HepG2 (cell line): ENCODE measurements at regions not wholly inside any gene's neighbourhood (a gene's known extent, or its start where the extent isn't known, plus 50 kb on each side); places are given as distances from the start of the nearest gene placed in this dataset.

ENCODE experiments used
- ATAC-seq: fragments of 200-7000 bp; cut with Tn5 transposase; 3 replicates; pipeline ENCODE4 v1.9.1; 2020; ENCODE audit warnings: mild to moderate bottlenecking, moderate library complexity
- BruUV-seq: library from RNA; stranded (reverse); fragments of 400-500 nt; replicated peaks from 2 replicates; lab custom pipeline; 2021; lab: Mats Ljungman, UMichigan
- CTCF ChIA-PET: fragments of 300-600 bp; formaldehyde crosslinking; extraction: SDS; loops from one replicate; lab custom pipeline; 2021; ENCODE audit warnings: low total read pairs, inconsistent platforms, low intra/inter-chr PET ratio; lab: Yijun Ruan, JAX
- POLR2A ChIA-PET: fragments of 350-600 bp; sonication (Branson Sonifier 250); formaldehyde crosslinking; loops from one replicate; lab custom pipeline; 2020; ENCODE audit warnings: antibody characterized with exemption, inconsistent platforms; lab: Yijun Ruan, JAX
- DNase-seq: peaks from one replicate; pipeline ENCODE4 v3.0.0-alpha.2; 2015; ENCODE audit warnings: low spot score
- FAIRE-seq: peaks from 3 replicates; lab custom pipeline; 2011; peaks lifted over from hg19 to GRCh38; lab: Jason Lieb, UNC
- H2AFZ ChIP-seq: one replicate; pipeline ENCODE4 v1.6.1; 2011; ENCODE audit warnings: low read length, inconsistent platforms
- H3K27ac ChIP-seq: fragments of 300-600 bp; 3 replicates; pipeline ENCODE4 v1.8.0; 2011; ENCODE audit warnings: mixed run types, mild to moderate bottlenecking, mixed read lengths, low read length, inconsistent platforms; ENCODE audit not compliant: insufficient read depth; ENCODE audit errors: extremely low read length
- H3K27me3 ChIP-seq, 2 experiments: fragments of 200-600 bp in 1 of 2; 2 replicates in 1 of 2; 3 replicates in 1 of 2; pipeline versions ENCODE4 v1.6.0 to v1.8.0; 2011; ENCODE audit warnings: low read length in 2 of 2, mild to moderate bottlenecking in 2 of 2, moderate library complexity in 2 of 2, inconsistent platforms in 1 of 2; ENCODE audit not compliant: insufficient read depth in 2 of 2, control insufficient read depth in 1 of 2
- H3K36me3 ChIP-seq, 2 experiments: fragments of 200-600 bp in 1 of 2; replicated peaks in 1 of 2; 2 replicates in 1 of 2; 3 replicates in 1 of 2; pipeline versions ENCODE4 v1.5.1 to v1.8.0; 2011; ENCODE audit warnings: low read length in 2 of 2, inconsistent platforms in 1 of 2; ENCODE audit not compliant: insufficient read depth in 2 of 2, control insufficient read depth in 1 of 2
- H3K4me1 ChIP-seq: 2 replicates; pipeline ENCODE4 v1.5.1; 2012; ENCODE audit warnings: low read length, inconsistent platforms; ENCODE audit not compliant: insufficient read depth
- H3K4me2 ChIP-seq: 2 replicates; pipeline ENCODE4 v1.6.0; 2011; ENCODE audit warnings: low read depth, low read length, inconsistent platforms
- H3K4me3 ChIP-seq, 3 experiments: fragments of 200-600 bp in 1 of 3; sonication (generic), shearing (Covaris generic) in 1 of 3; replicated peaks in 1 of 3; 2 replicates each; pipeline ENCODE4 v1.5.1; 2011 to 2016; ENCODE audit warnings: low read length in 3 of 3, inconsistent platforms in 2 of 3, low read depth in 2 of 3, mild to moderate bottlenecking in 2 of 3, control low read depth in 1 of 3, mixed read lengths in 1 of 3; ENCODE audit not compliant: insufficient read depth in 1 of 3
- H3K79me2 ChIP-seq: one replicate; pipeline ENCODE4 v1.6.1; 2011; ENCODE audit warnings: low read length, inconsistent platforms; ENCODE audit not compliant: insufficient read depth
- H3K9ac ChIP-seq: 2 replicates; pipeline ENCODE4 v1.6.0; 2011; ENCODE audit warnings: mild to moderate bottlenecking, low read depth, low read length, inconsistent platforms; ENCODE audit not compliant: insufficient read depth
- H3K9me3 ChIP-seq: 2 replicates; pipeline ENCODE4 v1.5.1; 2012; ENCODE audit warnings: mild to moderate bottlenecking, low read length
- H4K20me1 ChIP-seq: 2 replicates; pipeline ENCODE4 v1.6.0; 2011; ENCODE audit warnings: inconsistent platforms, mild to moderate bottlenecking, low read length, moderate library complexity; ENCODE audit not compliant: insufficient read depth
- AGO2 ChIP-seq: fragments of 200-400 bp; formaldehyde crosslinking; optimal IDR thresholded peaks from 2 replicates; pipeline ENCODE3; 2017; ENCODE audit warnings: mild to moderate bottlenecking, low read depth, low read length, moderate library complexity
- AKAP8 ChIP-seq: sonication (generic); formaldehyde crosslinking; IDR thresholded peaks from 2 replicates; pipeline ENCODE4 v1.5.1; 2020; ENCODE audit warnings: mild to moderate bottlenecking, missing genetic modification reagents
- CREBL2 ChIP-seq: sonication (generic); formaldehyde crosslinking; IDR thresholded peaks from 2 replicates; pipeline ENCODE4 v1.8.1; 2023; ENCODE audit warnings: missing genetic modification reagents, mild to moderate bottlenecking, borderline replicate concordance
- ETV6 ChIP-seq: sonication (generic); formaldehyde crosslinking; conservative IDR thresholded peaks from 2 replicates; pipeline ENCODE4 v1.4.0; 2020; ENCODE audit warnings: missing genetic modification reagents
- MXD1 ChIP-seq: sonication (generic); formaldehyde crosslinking; IDR thresholded peaks from 2 replicates; pipeline ENCODE4 v1.4.0; 2020; ENCODE audit warnings: mild to moderate bottlenecking, missing genetic modification reagents
- NFE2L1 ChIP-seq: sonication (generic); formaldehyde crosslinking; IDR thresholded peaks from 2 replicates; pipeline ENCODE4 v1.4.0; 2020; ENCODE audit warnings: missing genetic modification reagents, mild to moderate bottlenecking, borderline replicate concordance
- RFX1 ChIP-seq: fragments of 450-650 bp; IDR thresholded peaks from 2 replicates; pipeline ENCODE4 v1.6.1; 2017
- SMAD1 ChIP-seq: sonication (generic); formaldehyde crosslinking; IDR thresholded peaks from 2 replicates; pipeline ENCODE4 v1.4.0; 2020; ENCODE audit warnings: missing genetic modification reagents, low read depth, mild to moderate bottlenecking, borderline replicate concordance
- SOX13 ChIP-seq, 3 experiments: fragments of 450-650 bp in 1 of 3; sonication (generic) in 1 of 3; formaldehyde crosslinking in 1 of 3; IDR thresholded peaks in 2 of 3; conservative IDR thresholded peaks in 1 of 3; 2 replicates each; pipeline versions ENCODE4 v1.5.0 to v1.6.1; 2016 to 2020; ENCODE audit warnings: antibody characterized with exemption in 1 of 3, mild to moderate bottlenecking in 1 of 3, missing compliant biosample characterization in 1 of 3, missing genetic modification reagents in 1 of 3, moderate library complexity in 1 of 3
- TAF15 ChIP-seq: fragments of 200-400 bp; formaldehyde crosslinking; IDR thresholded peaks from one replicate; pipeline ENCODE4 v1.6.1; 2018; ENCODE audit warnings: mild to moderate bottlenecking, low read depth, low read length; ENCODE audit not compliant: poor library complexity, severe bottlenecking
- ZNF264 ChIP-seq: sonication (generic); formaldehyde crosslinking; IDR thresholded peaks from 2 replicates; pipeline ENCODE4 v1.4.0; 2020; ENCODE audit warnings: missing genetic modification reagents
- ZNF296 ChIP-seq: sonication (generic); formaldehyde crosslinking; conservative IDR thresholded peaks from 2 replicates; pipeline ENCODE4 v1.5.0; 2020; ENCODE audit warnings: mild to moderate bottlenecking, missing genetic modification reagents
- ZNF34 ChIP-seq: sonication (generic); formaldehyde crosslinking; IDR thresholded peaks from 2 replicates; pipeline ENCODE4 v1.4.0; 2020; ENCODE audit warnings: mild to moderate bottlenecking, missing genetic modification reagents, borderline replicate concordance
- ZNF367 ChIP-seq: sonication (generic); formaldehyde crosslinking; IDR thresholded peaks from 2 replicates; pipeline ENCODE4 v1.4.0; 2020; ENCODE audit warnings: missing genetic modification reagents, borderline replicate concordance
- ZNF580 ChIP-seq: IDR thresholded peaks from 2 replicates; pipeline ENCODE4 v1.6.1; 2016; ENCODE audit warnings: low read depth, borderline replicate concordance
- ZNF790 ChIP-seq: sonication (generic); formaldehyde crosslinking; IDR thresholded peaks from 2 replicates; pipeline ENCODE4 v1.8.0; 2022; ENCODE audit warnings: missing genetic modification reagents, mild to moderate bottlenecking, borderline replicate concordance
- WGBS: methylation state at CpG from one replicate; pipeline ENCODE4 v1.1.6; 2017; ENCODE audit warnings: low lambda C conversion rate; 5-methylcytosine and 5-hydroxymethylcytosine counted together
- in situ Hi-C: cut with HindIII; loops from 2 replicates; pipeline ENCODE4 v1.10.0; 2017; ENCODE audit warnings: low pct_unique_long_range_greater_than_20kb; ENCODE audit not compliant: extremely low pct_ligation_motif_present
- intact Hi-C: fragments of 100-400 bp; cut with micrococcal nuclease; formaldehyde crosslinking; loops from one replicate; pipeline ENCODE4 v1.10.0; 2022; ENCODE audit not compliant: unreplicated experiment
- TF ChIP-seq, protein P1 (sequence below): IDR thresholded peaks from 2 replicates; pipeline ENCODE4 v1.6.1; 2016; ENCODE audit warnings: missing biosample characterization, missing genetic modification reagents, low read depth
- TF ChIP-seq, protein P2 (sequence below): sonication (generic); formaldehyde crosslinking; IDR thresholded peaks from 2 replicates; pipeline ENCODE4 v1.9.0; 2021; ENCODE audit warnings: missing genetic modification reagents, mild to moderate bottlenecking, borderline replicate concordance
- TF ChIP-seq, protein P3 (sequence below): sonication (generic); formaldehyde crosslinking; IDR thresholded peaks from 2 replicates; pipeline ENCODE4 v1.4.0; 2020; ENCODE audit warnings: missing genetic modification reagents; ENCODE audit errors: not compliant biosample characterization

DNA sequence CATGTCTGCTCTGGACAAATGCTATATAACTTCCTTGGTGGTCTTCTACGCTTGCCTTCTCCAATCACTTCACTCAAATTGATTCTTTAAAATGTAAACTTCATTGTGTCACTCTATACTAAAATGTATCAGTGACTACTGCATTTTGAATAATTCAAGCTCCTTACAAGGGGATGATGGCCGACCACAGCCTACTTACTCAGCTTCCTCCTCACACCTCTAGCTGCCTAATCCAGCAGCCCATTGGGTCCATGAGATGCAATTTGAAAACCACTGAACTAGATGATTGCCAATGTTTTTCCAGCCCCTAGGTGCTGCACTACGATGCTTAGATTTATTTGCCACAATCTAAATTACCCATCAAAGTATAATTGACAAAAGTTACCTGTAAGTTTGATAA, 120.7 kb downstream of the CTAGE1 start (continued):
- TF ChIP-seq, protein P1, sequence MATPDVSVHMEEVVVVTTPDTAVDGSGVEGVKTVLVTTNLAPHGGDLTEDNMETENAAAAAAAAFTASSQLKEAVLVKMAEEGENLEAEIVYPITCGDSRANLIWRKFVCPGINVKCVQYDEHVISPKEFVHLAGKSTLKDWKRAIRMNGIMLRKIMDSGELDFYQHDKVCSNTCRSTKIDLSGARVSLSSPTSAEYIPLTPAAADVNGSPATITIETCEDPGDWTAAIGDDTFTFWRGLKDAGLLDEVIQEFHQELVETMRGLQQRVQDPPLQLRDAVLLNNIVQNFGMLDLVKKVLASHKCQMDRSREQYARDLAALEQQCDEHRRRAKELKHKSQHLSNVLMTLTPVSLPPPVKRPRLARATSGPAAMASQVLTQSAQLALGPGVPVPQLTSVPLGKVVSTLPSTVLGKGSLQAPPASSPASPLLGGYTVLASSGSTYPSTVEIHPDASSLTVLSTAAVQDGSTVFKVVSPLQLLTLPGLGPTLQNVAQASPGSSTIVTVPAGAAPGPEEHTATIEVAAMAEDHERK (CRISPR knock-in tag): no peak
- TF ChIP-seq CREBL2 (CRISPR knock-in tag) (no peak), ZNF367 (CRISPR knock-in tag) (no peak), ZNF296 (CRISPR knock-in tag) (no peak), MXD1 (CRISPR knock-in tag) (no peak)
- TF ChIP-seq, protein P2, sequence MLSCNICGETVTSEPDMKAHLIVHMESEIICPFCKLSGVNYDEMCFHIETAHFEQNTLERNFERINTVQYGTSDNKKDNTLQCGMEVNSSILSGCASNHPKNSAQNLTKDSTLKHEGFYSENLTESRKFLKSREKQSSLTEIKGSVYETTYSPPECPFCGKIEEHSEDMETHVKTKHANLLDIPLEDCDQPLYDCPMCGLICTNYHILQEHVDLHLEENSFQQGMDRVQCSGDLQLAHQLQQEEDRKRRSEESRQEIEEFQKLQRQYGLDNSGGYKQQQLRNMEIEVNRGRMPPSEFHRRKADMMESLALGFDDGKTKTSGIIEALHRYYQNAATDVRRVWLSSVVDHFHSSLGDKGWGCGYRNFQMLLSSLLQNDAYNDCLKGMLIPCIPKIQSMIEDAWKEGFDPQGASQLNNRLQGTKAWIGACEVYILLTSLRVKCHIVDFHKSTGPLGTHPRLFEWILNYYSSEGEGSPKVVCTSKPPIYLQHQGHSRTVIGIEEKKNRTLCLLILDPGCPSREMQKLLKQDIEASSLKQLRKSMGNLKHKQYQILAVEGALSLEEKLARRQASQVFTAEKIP: no peak

GRCh38 chr18:22296304-22296703, 121.4 kb downstream of the CTAGE1 start:
- in situ Hi-C loops (no loop called here), intact Hi-C loops (no loop called here)
- Histone ChIP-seq H3K4me1 (no peaks in the 10 kb centered on the region), H3K27ac (no peak overlapping the region), H3K4me3 (no peak overlapping the region), H3K9me3 (no peaks in the 10 kb centered on the region), H3K79me2 (no peaks in the 10 kb centered on the region), H3K4me2 (no peak overlapping the region), H4K20me1 (no peaks in the 10 kb centered on the region), H3K36me3 (no peaks in the 10 kb centered on the region), H3K27me3 (0 out of 5 replicates have a peak, but pooled peaks cover 0 to under 1% of the 10 kb centered on the region in 2 experiments), H2AFZ (no peak overlapping the region), H3K9ac (no peak overlapping the region)
- FAIRE-seq (no peak), ATAC-seq (no peak), DNase-seq (no peak)
- POLR2A ChIA-PET: no interaction called here
- BruUV-seq: no TSS peak
- CTCF ChIA-PET: no interaction called here
- 70% methylated on average over 3 of the region's 3 CpGs for WGBS
- TF ChIP-seq ZNF34 (CRISPR knock-in tag): no peak
- no peak for TF ChIP-seq ZNF580 (CRISPR knock-in tag)
- TF ChIP-seq, protein P3, sequence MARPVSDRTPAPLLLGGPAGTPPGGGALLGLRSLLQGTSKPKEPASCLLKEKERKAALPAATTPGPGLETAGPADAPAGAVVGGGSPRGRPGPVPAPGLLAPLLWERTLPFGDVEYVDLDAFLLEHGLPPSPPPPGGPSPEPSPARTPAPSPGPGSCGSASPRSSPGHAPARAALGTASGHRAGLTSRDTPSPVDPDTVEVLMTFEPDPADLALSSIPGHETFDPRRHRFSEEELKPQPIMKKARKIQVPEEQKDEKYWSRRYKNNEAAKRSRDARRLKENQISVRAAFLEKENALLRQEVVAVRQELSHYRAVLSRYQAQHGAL (CRISPR knock-in tag): no peak
- no peak for TF ChIP-seq AGO2
- no peak for TF ChIP-seq ZNF790 (CRISPR knock-in tag)
- TF ChIP-seq AKAP8 (CRISPR knock-in tag): no peak
- TF ChIP-seq TAF15: no peak
- no peak for TF ChIP-seq SOX13 (IDR thresholded peaks at IDR 0.05)
- TF ChIP-seq SOX13 (CRISPR knock-in tag; conservative IDR thresholded peaks at IDR 0.05 in 1 of 2, IDR thresholded peaks at IDR 0.05 in 1 of 2): no peak
- no peak for TF ChIP-seq ZNF264 (CRISPR knock-in tag)
- TF ChIP-seq NFE2L1: no peak
- TF ChIP-seq SMAD1 (CRISPR knock-in tag): no peak
- TF ChIP-seq ETV6 (CRISPR knock-in tag): no peak
- TF ChIP-seq RFX1: no peak
